PC-9 (cell line): ENCODE measurements at regions not wholly inside any gene's neighbourhood (a gene's known extent, or its start where the extent isn't known, plus 50 kb on each side); places are given as distances from the start of the nearest gene placed in this dataset.

ENCODE experiments used
- CTCF ChIP-seq: fragments of 200-600 bp; sonication (generic); conservative IDR thresholded peaks from 2 replicates; pipeline ENCODE4 v1.6.1; 2017; ENCODE audit warnings: mixed run types, antibody characterized with exemption, mild to moderate bottlenecking, moderate library complexity
- EZH2 ChIP-seq: fragments of 200-600 bp; sonication (generic); IDR thresholded peaks from 2 replicates; pipeline ENCODE4 v1.8.0; 2017; ENCODE audit warnings: antibody characterized with exemption, low read depth

- TF ChIP-seq CTCF (no peak), EZH2 (no peak)
Observed at GRCh38 chr1:5235355-5235899, 581.0 kb downstream of the AJAP1 start.
